Astrocyte (in vitro differentiated cells and primary cell): ENCODE measurements at regions not wholly inside any gene's neighbourhood (a gene's known extent, or its start where the extent isn't known, plus 50 kb on each side); places are given as distances from the start of the nearest gene placed in this dataset.

Source experiments
- EZH2 ChIP-seq: IDR thresholded peaks from 2 replicates; pipeline ENCODE4 v1.6.1; 2012; ENCODE audit warnings: mild to moderate bottlenecking, low read length, inconsistent platforms; ENCODE audit not compliant: insufficient read depth
- TF ChIP-seq, protein P1 (sequence below): IDR thresholded peaks from 2 replicates; pipeline ENCODE4 v1.5.1; 2011; ENCODE audit warnings: low read depth, mild to moderate bottlenecking, inconsistent platforms, low read length, moderate library complexity; ENCODE audit not compliant: insufficient read depth

DNA sequence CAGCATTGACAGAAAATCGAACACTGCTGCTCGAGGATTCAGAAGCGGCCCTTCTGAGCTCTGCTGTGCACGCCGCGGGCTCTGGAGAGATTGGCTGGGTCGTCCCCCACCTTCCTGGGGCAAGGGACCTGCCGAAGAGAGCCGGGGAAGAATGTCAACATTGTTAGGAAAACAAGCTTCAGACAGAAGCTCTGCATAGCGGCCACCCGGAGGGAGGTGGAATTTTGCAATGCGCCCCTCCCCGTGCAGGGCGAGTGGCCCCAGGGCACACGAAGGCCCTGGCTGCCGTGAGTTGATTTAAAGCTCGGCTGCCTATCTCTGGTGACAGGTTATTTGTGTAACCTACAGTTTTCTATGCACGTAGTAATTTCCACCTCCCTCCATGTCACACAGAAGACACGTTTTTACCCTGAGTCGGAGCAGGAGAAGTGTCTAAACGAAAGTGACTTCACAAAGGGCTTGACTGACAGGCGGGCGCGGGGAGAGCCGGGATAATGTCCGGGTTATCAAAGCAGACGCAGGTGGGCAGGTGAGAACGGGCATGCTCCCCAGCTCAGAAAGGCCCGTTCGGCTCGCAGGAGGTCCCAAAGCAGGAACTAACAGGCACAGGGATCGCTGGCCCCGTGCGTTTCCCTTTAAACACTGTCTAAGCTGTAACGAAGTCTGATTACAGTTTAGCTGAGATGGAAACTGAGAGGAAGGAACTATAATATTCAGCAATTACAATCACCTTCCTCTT, 84.6 kb downstream of the PDGFA start:
- TF ChIP-seq, protein P1, sequence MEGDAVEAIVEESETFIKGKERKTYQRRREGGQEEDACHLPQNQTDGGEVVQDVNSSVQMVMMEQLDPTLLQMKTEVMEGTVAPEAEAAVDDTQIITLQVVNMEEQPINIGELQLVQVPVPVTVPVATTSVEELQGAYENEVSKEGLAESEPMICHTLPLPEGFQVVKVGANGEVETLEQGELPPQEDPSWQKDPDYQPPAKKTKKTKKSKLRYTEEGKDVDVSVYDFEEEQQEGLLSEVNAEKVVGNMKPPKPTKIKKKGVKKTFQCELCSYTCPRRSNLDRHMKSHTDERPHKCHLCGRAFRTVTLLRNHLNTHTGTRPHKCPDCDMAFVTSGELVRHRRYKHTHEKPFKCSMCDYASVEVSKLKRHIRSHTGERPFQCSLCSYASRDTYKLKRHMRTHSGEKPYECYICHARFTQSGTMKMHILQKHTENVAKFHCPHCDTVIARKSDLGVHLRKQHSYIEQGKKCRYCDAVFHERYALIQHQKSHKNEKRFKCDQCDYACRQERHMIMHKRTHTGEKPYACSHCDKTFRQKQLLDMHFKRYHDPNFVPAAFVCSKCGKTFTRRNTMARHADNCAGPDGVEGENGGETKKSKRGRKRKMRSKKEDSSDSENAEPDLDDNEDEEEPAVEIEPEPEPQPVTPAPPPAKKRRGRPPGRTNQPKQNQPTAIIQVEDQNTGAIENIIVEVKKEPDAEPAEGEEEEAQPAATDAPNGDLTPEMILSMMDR = no peak
- TF ChIP-seq EZH2 = no peak
